ENCODE measurements at regions not wholly inside any gene's neighbourhood (a gene's known extent, or its start where the extent isn't known, plus 50 kb on each side); places are given as distances from the start of the nearest gene placed in this dataset.

GRCh38 chr13:39809466-39809865 is 154.0 kb downstream of the COG6 start:
- Histone ChIP-seq H3K27ac (ENCODE audit: low read depth, low read length, poor library complexity, severe bottlenecking) (no peak overlapping the region), H3K79me2 (ENCODE audit: insufficient read depth, low read length) (no peaks in the 10 kb centered on the region), H3K9me3 (ENCODE audit: low read length) (no peaks in the 10 kb centered on the region), H4K20me1 (ENCODE audit: insufficient read depth, low read length) (no peaks in the 10 kb centered on the region), H3K4me2 (ENCODE audit: low read length) (no peak overlapping the region), H2AFZ (ENCODE audit: low read length) (no peak overlapping the region), H3K4me1 (ENCODE audit: insufficient read depth, low read length, severe bottlenecking) (no peaks in the 10 kb centered on the region), H3K4me3 (ENCODE audit: low read depth, low read length, poor library complexity, severe bottlenecking) (no peak overlapping the region), H3K27me3 (ENCODE audit: insufficient read depth, low read length) (no peaks in the 10 kb centered on the region), H3K36me3 (ENCODE audit: insufficient read depth, low read length) (no peaks in the 10 kb centered on the region), H3F3A (ENCODE audit: insufficient read depth, low read length) (no peaks in the 10 kb centered on the region), H3K9me2 (ENCODE audit: low read depth, low read length) (no peaks in the 10 kb centered on the region), H3K9ac (ENCODE audit: low read length) (no peak overlapping the region)
- TF ChIP-seq, protein P1, sequence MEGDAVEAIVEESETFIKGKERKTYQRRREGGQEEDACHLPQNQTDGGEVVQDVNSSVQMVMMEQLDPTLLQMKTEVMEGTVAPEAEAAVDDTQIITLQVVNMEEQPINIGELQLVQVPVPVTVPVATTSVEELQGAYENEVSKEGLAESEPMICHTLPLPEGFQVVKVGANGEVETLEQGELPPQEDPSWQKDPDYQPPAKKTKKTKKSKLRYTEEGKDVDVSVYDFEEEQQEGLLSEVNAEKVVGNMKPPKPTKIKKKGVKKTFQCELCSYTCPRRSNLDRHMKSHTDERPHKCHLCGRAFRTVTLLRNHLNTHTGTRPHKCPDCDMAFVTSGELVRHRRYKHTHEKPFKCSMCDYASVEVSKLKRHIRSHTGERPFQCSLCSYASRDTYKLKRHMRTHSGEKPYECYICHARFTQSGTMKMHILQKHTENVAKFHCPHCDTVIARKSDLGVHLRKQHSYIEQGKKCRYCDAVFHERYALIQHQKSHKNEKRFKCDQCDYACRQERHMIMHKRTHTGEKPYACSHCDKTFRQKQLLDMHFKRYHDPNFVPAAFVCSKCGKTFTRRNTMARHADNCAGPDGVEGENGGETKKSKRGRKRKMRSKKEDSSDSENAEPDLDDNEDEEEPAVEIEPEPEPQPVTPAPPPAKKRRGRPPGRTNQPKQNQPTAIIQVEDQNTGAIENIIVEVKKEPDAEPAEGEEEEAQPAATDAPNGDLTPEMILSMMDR (IDR thresholded peaks at IDR 0.05; ENCODE audit: low read length), result no peak
- no peak for TF ChIP-seq EZH2 (IDR thresholded peaks at IDR 0.05; ENCODE audit: borderline replicate concordance, low read length)

DNA sequence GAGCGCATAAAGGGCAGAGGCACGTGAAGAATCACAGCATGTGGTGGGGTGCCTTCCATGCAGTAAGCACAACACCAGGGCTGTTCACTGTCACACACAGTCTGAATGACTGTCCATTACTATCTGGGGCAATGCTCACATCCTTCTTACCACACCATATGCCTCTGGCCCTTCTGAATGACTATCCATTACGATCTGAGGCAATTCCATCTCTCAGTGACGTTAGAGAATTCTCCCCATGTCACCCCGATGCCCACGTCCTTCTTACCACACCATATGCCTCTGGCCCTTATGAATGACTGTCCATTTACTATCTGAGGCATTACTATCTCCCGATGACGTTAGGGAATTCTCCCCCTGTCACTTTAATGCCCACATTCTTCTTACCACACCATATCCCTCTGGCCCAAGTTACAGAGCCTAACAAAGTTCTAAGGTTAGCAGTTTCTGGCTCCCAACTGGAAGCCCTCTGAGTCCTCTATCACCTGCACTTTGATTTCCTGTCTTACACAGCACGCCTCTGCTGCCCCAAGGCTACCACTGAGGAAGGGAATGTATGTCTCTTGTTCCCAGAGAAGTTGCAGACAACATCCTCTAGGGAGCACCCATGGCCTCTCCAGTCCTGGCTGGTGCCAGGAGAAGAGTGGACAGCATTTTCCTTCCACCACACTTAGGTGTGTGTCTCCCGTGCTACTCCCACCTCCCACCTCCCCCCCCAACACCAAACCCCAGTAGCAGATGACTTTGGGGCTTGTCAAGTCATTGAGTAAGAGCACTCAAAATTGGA is 154.8 kb downstream of the COG6 start:
- no peaks in the 10 kb centered on the region for H3K79me2 ChIP-seq (ENCODE audit: insufficient read depth, low read length)
- H3K4me3 ChIP-seq (ENCODE audit: low read depth, low read length, poor library complexity, severe bottlenecking), result no peak overlapping the region
- H3F3A ChIP-seq (ENCODE audit: insufficient read depth, low read length), result no peaks in the 10 kb centered on the region
- H3K4me2 ChIP-seq (ENCODE audit: low read length), result no peak overlapping the region
- no peak for TF ChIP-seq EZH2 (IDR thresholded peaks at IDR 0.05; ENCODE audit: borderline replicate concordance, low read length)
- TF ChIP-seq, protein P1 (IDR thresholded peaks at IDR 0.05; ENCODE audit: low read length), result no peak
- H3K36me3 ChIP-seq (ENCODE audit: insufficient read depth, low read length), result no peaks in the 10 kb centered on the region
- H3K27me3 ChIP-seq (ENCODE audit: insufficient read depth, low read length), result no peaks in the 10 kb centered on the region
- no peak overlapping the region for H3K27ac ChIP-seq (ENCODE audit: low read depth, low read length, poor library complexity, severe bottlenecking)
- H3K4me1 ChIP-seq (ENCODE audit: insufficient read depth, low read length, severe bottlenecking), result no peaks in the 10 kb centered on the region
- H3K9me2 ChIP-seq (ENCODE audit: low read depth, low read length), result no peaks in the 10 kb centered on the region
- H2AFZ ChIP-seq (ENCODE audit: low read length), result no peak overlapping the region
- no peak overlapping the region for H3K9ac ChIP-seq (ENCODE audit: low read length)
- H3K9me3 ChIP-seq (ENCODE audit: low read length), result no peaks in the 10 kb centered on the region
- H4K20me1 ChIP-seq (ENCODE audit: insufficient read depth, low read length), result no peaks in the 10 kb centered on the region

- Histone ChIP-seq H3K4me2 (ENCODE audit: low read length) (no peak overlapping the region), H2AFZ (ENCODE audit: low read length) (no peak overlapping the region), H3K27me3 (ENCODE audit: insufficient read depth, low read length) (no peaks in the 10 kb centered on the region), H4K20me1 (ENCODE audit: insufficient read depth, low read length) (no peaks in the 10 kb centered on the region), H3K27ac (ENCODE audit: low read depth, low read length, poor library complexity, severe bottlenecking) (no peak overlapping the region), H3F3A (ENCODE audit: insufficient read depth, low read length) (no peaks in the 10 kb centered on the region), H3K4me1 (ENCODE audit: insufficient read depth, low read length, severe bottlenecking) (no peaks in the 10 kb centered on the region), H3K9me2 (ENCODE audit: low read depth, low read length) (no peaks in the 10 kb centered on the region), H3K9me3 (ENCODE audit: low read length) (no peaks in the 10 kb centered on the region), H3K4me3 (ENCODE audit: low read depth, low read length, poor library complexity, severe bottlenecking) (no peak overlapping the region), H3K79me2 (ENCODE audit: insufficient read depth, low read length) (no peaks in the 10 kb centered on the region), H3K9ac (ENCODE audit: low read length) (no peak overlapping the region), H3K36me3 (ENCODE audit: insufficient read depth, low read length) (no peaks in the 10 kb centered on the region)
- no peak for TF ChIP-seq EZH2 (IDR thresholded peaks at IDR 0.05; ENCODE audit: borderline replicate concordance, low read length)
- TF ChIP-seq, protein P1 (IDR thresholded peaks at IDR 0.05; ENCODE audit: low read length), result no peak
Measured at GRCh38 chr13:39811051-39811450, 155.6 kb downstream of the COG6 start.
